Right atrium auricular region (tissue), 2 donors: ENCODE measurements at regions not wholly inside any gene's neighbourhood (a gene's known extent, or its start where the extent isn't known, plus 50 kb on each side); places are given as distances from the start of the nearest gene placed in this dataset.

Experiments
- DNase-seq: peaks from one replicate; pipeline ENCODE4 v3.0.0-alpha.2; 2019; ENCODE audit warnings: low spot score
- H3K27ac ChIP-seq, 2 donors: fragments of 200-600 bp; sonication (generic); 1 replicate in 1 of 2; 2 replicates in 1 of 2; pipeline ENCODE4 v1.5.1; 2016 to 2019
- H3K27me3 ChIP-seq, 2 donors: fragments of 200-600 bp; sonication (generic); one replicate each; pipeline versions ENCODE4 v1.5.1 to v1.6.0; 2017 to 2019
- H3K36me3 ChIP-seq: fragments of 200-600 bp; sonication (generic); one replicate; pipeline ENCODE4 v1.5.1; 2016
- H3K4me1 ChIP-seq, 2 donors: fragments of 200-600 bp; sonication (generic); one replicate each; pipeline versions ENCODE4 v1.5.1 to v1.6.0; 2017 to 2019
- H3K4me3 ChIP-seq, 2 donors: fragments of 200-600 bp; sonication (generic); 1 replicate in 1 of 2; 2 replicates in 1 of 2; pipeline ENCODE4 v1.5.1; 2017 to 2019; ENCODE audit warnings: mild to moderate bottlenecking in 1 of 2, moderate library complexity in 1 of 2
- H3K9me3 ChIP-seq, 2 donors: fragments of 200-600 bp; sonication (generic); one replicate each; pipeline ENCODE4 v1.5.1; 2019
- CTCF ChIP-seq, 2 donors: fragments of 200-600 bp; sonication (generic); IDR thresholded peaks; one replicate each; pipeline ENCODE4 v1.5.1; 2019; ENCODE audit warnings: antibody characterized with exemption in 2 of 2

GRCh38 chr3:152048831-152049230 lies 175.4 kb downstream of the SUCNR1 start:
- Histone ChIP-seq H3K27ac (no peak overlapping the region), H3K27me3 (no peaks in the 10 kb centered on the region), H3K9me3 (no peaks in the 10 kb centered on the region), H3K4me1 (no peaks in the 10 kb centered on the region), H3K36me3 (no peaks in the 10 kb centered on the region), H3K4me3 (no peak overlapping the region)
- TF ChIP-seq CTCF (IDR thresholded peaks at IDR 0.05), result no peak
- DNase-seq, result no peak

DNA sequence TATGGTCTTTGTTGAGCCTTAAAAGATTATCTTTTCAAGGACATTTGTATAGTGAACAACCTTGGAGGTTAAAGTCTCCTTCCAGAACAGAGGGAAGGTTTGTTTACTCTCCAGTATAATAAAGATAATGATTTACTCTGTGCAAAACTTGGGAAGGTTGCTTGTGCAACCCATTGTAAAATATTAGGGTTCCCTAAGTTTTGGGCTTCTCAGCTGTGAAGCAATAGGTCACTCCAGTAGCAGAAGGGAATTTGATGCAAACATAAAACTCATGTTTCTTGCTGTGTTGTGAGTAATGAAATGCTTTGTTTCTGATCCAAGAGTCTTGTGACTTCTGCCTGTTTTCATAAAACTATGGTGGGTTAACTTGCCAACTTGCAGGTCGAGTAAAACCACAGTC lies 177.5 kb downstream of the SUCNR1 start:
- TF ChIP-seq CTCF (IDR thresholded peaks at IDR 0.05), result no peak
- no peak overlapping the region for H3K27ac ChIP-seq
- no peaks in the 10 kb centered on the region for H3K9me3 ChIP-seq
- no peaks in the 10 kb centered on the region for H3K27me3 ChIP-seq
- no peaks in the 10 kb centered on the region for H3K36me3 ChIP-seq
- no peak for DNase-seq
- H3K4me1 ChIP-seq, result no peaks in the 10 kb centered on the region
- H3K4me3 ChIP-seq, result no peak overlapping the region

DNA sequence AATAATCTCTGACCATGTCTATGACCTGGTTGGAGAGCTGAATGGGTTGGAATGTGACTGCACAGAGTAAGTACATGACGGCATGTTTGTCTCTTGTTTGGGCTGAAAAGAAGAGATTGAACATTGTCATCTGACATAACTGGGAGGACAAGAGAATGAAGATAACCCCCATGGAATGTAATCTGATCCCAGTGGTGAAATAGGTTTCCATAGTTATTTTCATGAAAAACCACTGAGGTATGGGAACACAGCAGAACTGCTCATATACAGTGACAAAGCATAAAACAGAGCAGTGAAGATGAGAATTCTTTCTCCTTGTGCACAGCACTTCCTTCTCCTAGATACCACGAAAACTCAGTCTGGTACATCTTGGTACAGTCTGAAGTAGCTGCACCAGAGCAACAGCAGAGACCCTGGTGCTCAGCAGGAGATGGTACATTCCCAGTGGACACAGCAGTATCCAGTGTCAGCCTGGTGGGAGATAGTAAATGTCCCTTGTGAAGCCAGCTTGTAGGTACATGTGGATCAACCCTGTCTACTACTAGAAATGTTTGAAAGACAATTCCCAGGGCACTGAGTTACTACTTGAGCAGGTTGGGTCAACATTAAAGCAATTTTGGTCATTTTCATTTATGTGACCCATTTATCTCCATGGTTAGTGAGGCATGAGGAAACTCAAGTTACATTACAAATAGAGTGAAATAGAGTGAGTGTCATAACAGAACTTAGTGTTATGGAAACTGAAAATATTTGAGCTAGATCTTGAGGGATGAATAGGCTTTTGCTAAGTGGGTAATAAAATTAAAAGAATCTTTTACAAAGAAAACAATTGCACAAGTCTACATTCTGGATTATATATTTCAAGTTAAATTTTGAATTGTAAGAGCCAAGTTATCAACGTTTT lies 178.3 kb downstream of the SUCNR1 start:
- TF ChIP-seq CTCF (IDR thresholded peaks at IDR 0.05), result no peak
- Histone ChIP-seq H3K4me3 (no peak overlapping the region), H3K27ac (no peak overlapping the region), H3K9me3 (no peaks in the 10 kb centered on the region), H3K27me3 (no peaks in the 10 kb centered on the region), H3K4me1 (no peaks in the 10 kb centered on the region), H3K36me3 (no peaks in the 10 kb centered on the region)
- DNase-seq, result no peak

- no peak for DNase-seq
- Histone ChIP-seq H3K4me1 (no peaks in the 10 kb centered on the region), H3K36me3 (no peaks in the 10 kb centered on the region), H3K27me3 (no peaks in the 10 kb centered on the region), H3K4me3 (no peak overlapping the region), H3K27ac (no peak overlapping the region), H3K9me3 (no peaks in the 10 kb centered on the region)
- no peak for TF ChIP-seq CTCF (IDR thresholded peaks at IDR 0.05)
Measured at GRCh38 chr3:152053866-152054265, 180.4 kb downstream of the SUCNR1 start.

DNA sequence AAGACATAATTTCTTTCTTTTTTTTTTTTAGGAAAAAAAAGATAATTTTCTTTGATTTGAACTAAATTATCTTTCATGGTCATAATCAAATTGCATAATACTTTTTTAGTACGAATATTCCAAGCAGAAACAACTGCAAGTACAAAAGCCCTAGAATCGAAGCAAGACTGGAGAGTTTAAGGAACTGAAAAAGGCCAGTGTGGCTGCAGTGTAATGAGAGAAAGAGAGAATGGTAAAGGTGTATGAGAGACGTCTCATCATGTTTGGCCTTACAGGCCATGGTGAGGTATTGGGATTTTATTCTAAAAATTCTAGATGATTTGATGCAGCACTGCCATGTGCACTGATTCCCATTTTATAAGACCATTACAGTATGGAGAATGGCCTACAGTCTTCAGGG lies 180.9 kb downstream of the SUCNR1 start:
- no peak for TF ChIP-seq CTCF (IDR thresholded peaks at IDR 0.05)
- Histone ChIP-seq H3K4me3 (no peak overlapping the region), H3K36me3 (no peaks in the 10 kb centered on the region), H3K27me3 (no peaks in the 10 kb centered on the region), H3K27ac (no peak overlapping the region), H3K4me1 (no peaks in the 10 kb centered on the region), H3K9me3 (no peaks in the 10 kb centered on the region)
- DNase-seq, result no peak

GRCh38 chr3:152056073-152056472 lies 182.6 kb downstream of the SUCNR1 start:
- no peak overlapping the region for H3K4me3 ChIP-seq
- no peak overlapping the region for H3K27ac ChIP-seq
- no peaks in the 10 kb centered on the region for H3K9me3 ChIP-seq
- H3K36me3 ChIP-seq, result no peaks in the 10 kb centered on the region
- H3K27me3 ChIP-seq, result no peaks in the 10 kb centered on the region
- no peaks in the 10 kb centered on the region for H3K4me1 ChIP-seq
- no peak for DNase-seq
- no peak for TF ChIP-seq CTCF (IDR thresholded peaks at IDR 0.05)
